ENCODE measurements at regions not wholly inside any gene's neighbourhood (a gene's known extent, or its start where the extent isn't known, plus 50 kb on each side); places are given as distances from the start of the nearest gene placed in this dataset.

DNA sequence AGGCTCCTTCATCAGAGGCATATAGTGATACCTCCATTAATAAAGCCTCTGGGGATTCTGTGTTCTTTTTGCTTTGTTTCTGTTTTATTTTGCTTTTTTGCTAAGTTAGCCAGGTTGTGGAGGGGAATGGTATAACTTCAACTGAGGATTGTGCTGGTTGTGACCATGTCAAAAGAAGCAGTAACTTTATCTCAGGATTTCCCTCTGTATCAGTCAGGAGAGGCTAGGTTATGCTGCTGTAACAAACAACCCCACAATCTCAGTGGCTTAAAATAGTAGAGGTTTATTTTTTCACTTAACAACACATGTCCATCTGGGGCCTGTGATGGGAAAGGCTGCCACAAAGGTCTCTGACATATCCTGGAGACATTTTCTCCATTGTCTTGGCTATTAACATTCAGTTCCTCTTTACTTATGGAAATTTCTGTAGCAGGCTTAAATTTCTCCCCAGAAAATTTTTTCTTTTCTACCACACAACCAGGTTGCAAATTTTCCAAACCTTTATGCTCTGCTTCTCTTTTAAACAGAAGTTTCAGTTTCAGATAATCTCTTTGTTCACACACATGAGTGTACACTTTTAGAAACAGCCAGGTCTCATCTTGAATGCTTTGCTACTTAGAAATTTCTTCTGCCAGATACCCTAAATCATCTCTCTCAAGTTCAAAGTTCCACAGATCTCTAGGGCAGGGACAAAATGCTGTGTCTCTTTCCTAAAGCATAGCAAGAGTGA is 64.7 kb downstream of the UCHL1 start:
- Histone ChIP-seq H3K36me3 (ENCODE audit: control insufficient read depth, insufficient read depth, low read length) (no peaks in the 10 kb centered on the region), H2BK5ac (ENCODE audit: low read depth, low read length, poor library complexity, severe bottlenecking) (no peak overlapping the region), H3K9ac (ENCODE audit: low read depth, low read length) (no peak overlapping the region), H2AK5ac (ENCODE audit: low read depth, low read length) (no peak overlapping the region), H4K20me1 (ENCODE audit: insufficient read depth, low read length) (no peaks in the 10 kb centered on the region), H2BK120ac (ENCODE audit: low read depth, low read length) (no peak overlapping the region), H3K27ac (ENCODE audit: insufficient read depth, low read length) (no peak overlapping the region), H3K18ac (ENCODE audit: low read depth, low read length) (no peak overlapping the region), H3K9me3 (ENCODE audit: control insufficient read depth, insufficient read depth, low read length) (no peaks in the 10 kb centered on the region), H3K27me3 (ENCODE audit: control insufficient read depth, insufficient read depth, low read length) (peaks cover 6% of the 10 kb centered on the region; the same call in 1 of the 2 replicates), H3K23ac (ENCODE audit: low read depth, low read length) (no peak overlapping the region), H4K5ac (ENCODE audit: low read depth, low read length) (no peak overlapping the region), H2BK15ac (ENCODE audit: low read depth, low read length) (no peak overlapping the region), H3K4me2 (ENCODE audit: low read depth, low read length) (no peak overlapping the region), H4K8ac (ENCODE audit: low read depth in 2 of 2, low read length in 2 of 2) (no peak overlapping the region), H2AFZ (replicated peaks; ENCODE audit: low read length, poor library complexity) (no peak overlapping the region), H3K56ac (ENCODE audit: extremely low read depth, insufficient read depth, low read length) (no peak overlapping the region), H3K4me3 (ENCODE audit: insufficient read depth, low read depth, low read length) (no peak overlapping the region), H3K9me1 (ENCODE audit: insufficient read depth, low read length) (no peaks in the 10 kb centered on the region), H3K79me1 (ENCODE audit: low read depth in 1 of 2, low read length in 2 of 2) (no peaks in the 10 kb centered on the region), H3K4me1 (ENCODE audit: control insufficient read depth, insufficient read depth, low read length) (no peaks in the 10 kb centered on the region), H3K14ac (replicated peaks; ENCODE audit: low read depth, low read length) (no peak overlapping the region), H3K4ac (ENCODE audit: low read depth, low read length) (no peak overlapping the region), H2AK9ac (replicated peaks; ENCODE audit: low read depth, low read length, poor library complexity) (no peak overlapping the region), H2BK20ac (ENCODE audit: low read depth, low read length) (no peak overlapping the region), H4K91ac (ENCODE audit: insufficient read depth, low read depth, low read length) (no peak overlapping the region)
- ChIA-PET POLR2A (ENCODE audit: unreplicated experiment) (no interaction called here), CTCF (no interaction called here)
- dilution Hi-C loops (cut with HindIII; ENCODE audit: low sequenced_read_pairs, unreplicated experiment) (no loop called here), in situ Hi-C loops (cut with MboI; ENCODE audit: low sequenced_read_pairs) (no loop called here), intact Hi-C loops (cut with micrococcal nuclease) (no loop called here)
- no peak for DNase-seq
- TF ChIP-seq FOS (IDR thresholded peaks at IDR 0.05; ENCODE audit: low read depth, low read length), result no peak
- TF ChIP-seq, protein P1, sequence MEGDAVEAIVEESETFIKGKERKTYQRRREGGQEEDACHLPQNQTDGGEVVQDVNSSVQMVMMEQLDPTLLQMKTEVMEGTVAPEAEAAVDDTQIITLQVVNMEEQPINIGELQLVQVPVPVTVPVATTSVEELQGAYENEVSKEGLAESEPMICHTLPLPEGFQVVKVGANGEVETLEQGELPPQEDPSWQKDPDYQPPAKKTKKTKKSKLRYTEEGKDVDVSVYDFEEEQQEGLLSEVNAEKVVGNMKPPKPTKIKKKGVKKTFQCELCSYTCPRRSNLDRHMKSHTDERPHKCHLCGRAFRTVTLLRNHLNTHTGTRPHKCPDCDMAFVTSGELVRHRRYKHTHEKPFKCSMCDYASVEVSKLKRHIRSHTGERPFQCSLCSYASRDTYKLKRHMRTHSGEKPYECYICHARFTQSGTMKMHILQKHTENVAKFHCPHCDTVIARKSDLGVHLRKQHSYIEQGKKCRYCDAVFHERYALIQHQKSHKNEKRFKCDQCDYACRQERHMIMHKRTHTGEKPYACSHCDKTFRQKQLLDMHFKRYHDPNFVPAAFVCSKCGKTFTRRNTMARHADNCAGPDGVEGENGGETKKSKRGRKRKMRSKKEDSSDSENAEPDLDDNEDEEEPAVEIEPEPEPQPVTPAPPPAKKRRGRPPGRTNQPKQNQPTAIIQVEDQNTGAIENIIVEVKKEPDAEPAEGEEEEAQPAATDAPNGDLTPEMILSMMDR (conservative IDR thresholded peaks at IDR 0.05; ENCODE audit: low read depth, low read length), result no peak
- TF ChIP-seq, protein P2, sequence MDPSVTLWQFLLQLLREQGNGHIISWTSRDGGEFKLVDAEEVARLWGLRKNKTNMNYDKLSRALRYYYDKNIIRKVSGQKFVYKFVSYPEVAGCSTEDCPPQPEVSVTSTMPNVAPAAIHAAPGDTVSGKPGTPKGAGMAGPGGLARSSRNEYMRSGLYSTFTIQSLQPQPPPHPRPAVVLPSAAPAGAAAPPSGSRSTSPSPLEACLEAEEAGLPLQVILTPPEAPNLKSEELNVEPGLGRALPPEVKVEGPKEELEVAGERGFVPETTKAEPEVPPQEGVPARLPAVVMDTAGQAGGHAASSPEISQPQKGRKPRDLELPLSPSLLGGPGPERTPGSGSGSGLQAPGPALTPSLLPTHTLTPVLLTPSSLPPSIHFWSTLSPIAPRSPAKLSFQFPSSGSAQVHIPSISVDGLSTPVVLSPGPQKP (IDR thresholded peaks at IDR 0.05; ENCODE audit: borderline replicate concordance, low read depth, low read length), result no peak
- TF ChIP-seq CEBPB (IDR thresholded peaks at IDR 0.05; ENCODE audit: low read depth, low read length), result no peak
- no peak for TF ChIP-seq NFE2L2 (IDR thresholded peaks at IDR 0.05; ENCODE audit: low read depth, low read length)
- TF ChIP-seq RAD21 (IDR thresholded peaks at IDR 0.05; ENCODE audit: low read length), result no peak
- ATAC-seq (ENCODE audit: low read depth), result no peak
- BruUV-seq (replicated peaks), result no TSS peak

Measured in IMR-90 (cell line).